ENCODE measurements at regions not wholly inside any gene's neighbourhood (a gene's known extent, or its start where the extent isn't known, plus 50 kb on each side); places are given as distances from the start of the nearest gene placed in this dataset.
"Not testable (repeated sequence)": the region's sequence is repeated elsewhere in the genome, so short reads cannot be mapped to it uniquely, and the experiment has no call there.

DNA sequence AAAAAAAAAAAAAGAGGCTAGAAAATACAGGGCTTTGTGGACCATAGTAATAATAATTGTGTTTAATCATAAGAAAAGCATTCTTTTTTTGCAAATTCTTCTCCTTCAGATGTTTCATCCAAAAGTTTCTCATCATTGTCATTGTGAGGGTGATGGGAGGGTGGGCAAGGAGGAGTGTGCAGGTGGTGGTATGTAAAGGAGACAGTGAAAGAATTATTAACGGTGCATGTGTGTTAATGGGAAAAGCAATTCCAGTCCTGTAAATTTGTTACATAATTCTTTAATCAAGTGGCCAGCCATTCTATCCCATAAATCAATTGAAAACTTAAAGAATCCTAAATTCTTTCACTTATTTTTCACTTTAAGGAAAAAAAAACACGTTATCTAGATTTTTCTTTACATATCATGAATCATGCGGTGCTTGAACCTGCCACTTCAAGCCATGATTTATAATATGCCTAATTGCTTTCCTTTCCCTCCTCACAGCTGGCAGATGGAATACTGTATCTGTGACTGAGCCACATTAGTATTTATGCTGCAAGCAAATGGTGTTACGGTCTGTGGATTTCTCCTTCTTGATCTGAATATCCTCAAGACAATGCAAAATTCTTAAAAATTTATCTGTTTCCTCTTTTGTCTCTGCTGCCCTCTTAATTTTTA, 318.5 kb downstream of the JRKL start:
- DNase-seq = no peak

DNA sequence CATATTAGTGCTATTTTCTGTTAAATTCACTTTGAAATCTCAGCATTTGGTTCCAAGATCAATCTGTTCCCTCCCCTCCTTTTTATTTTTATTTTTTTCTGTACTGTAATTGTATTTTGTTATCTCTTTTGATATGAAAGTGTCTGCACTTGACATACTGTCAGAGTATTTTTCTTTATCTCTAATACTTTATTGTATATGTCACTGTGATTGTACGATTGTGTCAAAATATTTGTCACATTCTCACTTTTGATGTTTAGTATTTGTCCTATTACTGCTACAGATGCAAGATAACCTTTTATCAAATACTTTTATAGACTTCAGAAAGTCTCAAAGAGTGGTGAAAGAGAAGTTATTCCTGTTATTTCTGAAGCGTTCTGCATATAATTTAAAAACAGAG, 323.5 kb downstream of the JRKL start:
- no peak for DNase-seq

DNA sequence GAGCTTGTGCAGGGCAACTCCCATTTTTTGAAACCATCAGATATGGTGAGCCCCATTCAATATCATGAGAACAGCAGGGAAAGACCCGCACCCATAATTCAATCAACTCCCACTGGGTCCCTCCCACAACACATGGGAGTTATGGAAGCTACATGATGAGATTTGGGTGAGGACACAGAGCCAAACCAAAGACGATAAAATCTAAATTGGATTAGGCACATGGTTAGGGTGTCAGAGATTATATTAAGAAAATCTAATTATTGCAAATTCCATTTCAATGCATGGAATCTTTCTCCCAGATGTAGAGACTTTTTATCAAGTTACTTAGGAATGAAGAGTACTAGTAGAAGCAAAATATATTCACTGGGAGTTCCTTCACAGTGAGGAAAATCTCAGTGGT, 324.9 kb downstream of the JRKL start:
- no peak for DNase-seq

DNA sequence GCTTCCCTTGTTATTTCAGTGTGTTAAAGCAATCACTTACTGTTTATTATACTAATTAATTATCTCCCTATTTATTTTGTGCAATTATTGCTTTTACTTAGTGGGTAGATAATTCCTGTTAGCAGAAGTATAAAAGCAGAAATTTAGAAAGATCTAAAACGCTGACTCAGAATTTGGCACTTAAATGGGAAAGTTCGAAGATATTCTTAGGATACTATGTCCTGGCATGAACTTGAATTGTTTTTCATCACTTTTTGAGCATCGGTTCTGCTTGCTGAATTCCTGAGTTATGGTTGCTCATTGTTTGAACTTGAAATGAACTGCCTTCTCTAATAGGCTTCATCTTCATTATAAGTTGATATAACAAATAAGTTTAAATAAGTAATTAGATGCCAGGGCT, 325.4 kb downstream of the JRKL start:
- DNase-seq = no peak

DNA sequence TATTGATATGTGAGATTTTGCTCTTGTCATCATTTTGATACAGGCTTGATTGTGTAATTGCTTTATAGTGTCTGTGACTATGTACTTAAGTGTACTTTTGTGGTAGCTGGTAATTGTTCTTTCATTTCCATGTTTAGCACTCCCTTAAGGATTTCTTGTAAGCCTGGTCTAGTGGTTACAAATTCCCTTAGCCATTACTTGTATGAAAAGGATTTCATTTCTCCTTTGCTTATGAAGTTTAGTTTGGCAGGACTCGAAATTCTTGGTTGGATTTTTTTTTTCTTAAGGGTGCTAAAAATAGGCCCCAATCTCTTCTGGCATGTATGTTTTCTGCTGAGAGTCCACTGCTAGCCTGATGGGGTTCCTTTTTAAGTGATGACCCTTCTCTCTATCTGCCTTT, 346.8 kb downstream of the JRKL start:
- DNase-seq = no peak

DNA sequence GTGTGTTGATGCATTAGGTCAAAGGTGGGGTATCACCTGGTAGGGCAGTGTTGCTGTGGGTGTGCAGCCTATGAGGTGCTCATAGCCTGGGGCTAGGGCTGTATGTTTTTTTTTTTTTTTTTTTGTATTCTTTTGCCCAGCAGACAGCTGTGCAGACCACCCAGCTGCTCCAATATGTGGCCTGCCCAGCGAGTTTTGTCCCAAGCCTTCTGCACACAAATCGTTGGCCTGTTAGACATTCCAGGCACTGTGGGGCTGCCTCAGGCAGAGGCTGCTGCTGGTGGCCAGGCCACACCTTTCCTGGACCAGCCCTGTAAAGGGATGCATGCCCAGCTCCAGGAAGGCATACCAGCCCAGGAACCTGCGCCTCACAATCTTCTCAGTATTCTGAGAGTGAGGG, 348.5 kb downstream of the JRKL start:
- DNase-seq = no peak

DNA sequence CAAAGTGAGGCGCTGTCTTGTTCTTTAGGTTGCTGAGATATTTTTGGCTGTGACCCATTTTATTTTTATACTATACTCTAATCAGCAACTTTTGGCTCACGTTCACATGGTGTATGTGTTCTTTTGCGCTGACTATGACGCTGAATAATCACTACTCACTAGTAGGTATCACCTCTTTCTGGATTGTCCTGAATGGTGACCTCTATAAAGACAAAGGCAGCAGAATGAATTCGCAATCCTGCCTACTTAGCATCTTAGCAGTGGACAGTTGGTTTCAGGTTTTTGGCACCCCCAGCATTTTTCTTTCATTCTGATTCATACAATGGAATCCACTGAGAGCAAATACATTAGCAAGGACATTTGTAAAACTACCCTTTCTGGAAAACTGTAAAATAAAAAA, 351.3 kb downstream of the JRKL start:
- DNase-seq = no peak

DNA sequence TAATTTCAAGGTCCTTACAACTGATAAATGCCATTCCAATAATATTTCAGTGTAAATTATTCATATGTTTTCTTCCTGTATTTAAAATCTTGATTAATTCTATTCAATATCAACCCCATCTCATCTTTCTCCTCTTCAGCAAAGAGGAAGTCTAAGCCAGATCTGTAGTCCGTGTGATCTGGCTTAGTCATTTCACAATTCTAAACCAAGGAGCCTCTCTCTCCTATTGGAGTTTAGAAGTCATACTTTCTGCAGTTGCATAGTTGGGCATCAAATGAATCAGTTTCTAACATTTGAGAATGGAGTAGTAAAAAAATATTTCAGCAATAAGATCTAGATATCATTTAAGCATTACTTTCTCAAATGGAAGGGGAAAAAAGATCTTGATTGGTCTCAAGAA, 354.9 kb downstream of the JRKL start:
- DNase-seq = no peak

DNA sequence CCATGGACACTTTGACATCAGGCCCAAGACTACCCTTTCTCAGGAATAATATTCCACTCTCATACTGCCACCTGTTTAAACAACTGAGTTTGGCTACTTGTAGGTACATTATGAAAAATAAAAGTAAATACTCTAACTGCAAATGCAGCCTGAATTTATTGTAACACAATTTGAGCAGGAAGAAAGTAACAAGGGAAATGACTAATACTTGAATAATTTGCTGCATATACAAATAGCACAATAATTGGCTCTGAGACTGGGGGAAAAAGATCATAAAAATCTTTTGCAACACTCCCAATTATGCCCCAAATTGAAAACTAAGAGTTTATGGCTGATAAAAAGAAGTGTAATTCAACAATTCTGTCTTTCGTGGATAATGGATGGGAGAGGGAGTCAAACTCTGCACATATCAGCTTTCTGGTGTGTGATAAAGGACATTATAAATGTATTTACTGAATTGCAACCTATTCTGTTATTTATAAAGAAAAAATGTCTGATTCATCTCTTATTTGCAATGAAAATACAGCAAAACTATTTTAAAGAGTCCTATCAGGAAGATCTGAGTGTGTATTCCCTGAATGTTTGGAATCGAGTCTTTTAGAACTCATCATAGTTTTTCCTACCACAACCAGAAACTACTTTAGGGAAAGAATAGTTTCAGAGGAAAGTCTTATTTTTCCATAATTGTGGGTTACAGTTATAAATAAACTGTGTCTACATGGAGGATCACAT, 359.0 kb downstream of the JRKL start:
- DNase-seq = no peak

DNA sequence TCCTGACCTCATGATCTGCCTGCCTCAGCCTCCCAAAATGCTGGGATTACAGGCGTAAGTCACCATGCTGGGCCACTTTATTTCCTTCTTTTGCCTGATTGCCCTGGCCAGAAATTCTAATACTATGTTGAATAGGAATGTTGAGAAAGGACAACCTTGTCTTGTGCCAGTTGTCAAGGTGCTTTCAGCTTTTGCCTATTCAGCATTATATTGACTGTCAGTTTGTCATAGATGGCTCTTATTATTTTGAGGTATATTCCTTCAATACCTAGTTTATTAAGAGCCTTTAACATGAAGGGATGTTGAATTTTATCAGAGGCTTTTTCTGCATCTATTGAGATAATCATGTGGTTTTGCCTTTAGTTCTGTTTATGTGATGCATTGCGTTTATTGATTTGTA, 362.0 kb downstream of the JRKL start:
- DNase-seq = not testable (repeated sequence)

DNA sequence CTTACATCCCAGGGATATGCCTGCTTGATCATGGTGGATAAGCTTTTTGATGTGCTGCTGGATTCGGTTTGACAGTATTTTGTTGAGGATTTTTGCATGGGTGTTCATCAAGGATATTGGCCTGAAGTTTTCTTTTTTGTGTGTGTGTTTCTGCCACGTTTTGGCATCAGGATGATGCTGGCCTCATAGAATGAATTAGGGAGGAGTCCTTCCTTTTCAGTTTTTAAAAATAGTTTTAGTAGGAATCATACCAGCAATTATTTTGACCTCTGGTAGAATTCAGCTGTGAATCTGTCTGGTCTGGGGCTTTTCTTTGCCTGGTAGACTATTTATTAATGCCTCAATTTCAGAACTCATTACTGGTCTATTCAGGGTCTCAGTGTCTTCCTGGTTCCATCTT, 362.4 kb downstream of the JRKL start:
- no peak for DNase-seq

DNA sequence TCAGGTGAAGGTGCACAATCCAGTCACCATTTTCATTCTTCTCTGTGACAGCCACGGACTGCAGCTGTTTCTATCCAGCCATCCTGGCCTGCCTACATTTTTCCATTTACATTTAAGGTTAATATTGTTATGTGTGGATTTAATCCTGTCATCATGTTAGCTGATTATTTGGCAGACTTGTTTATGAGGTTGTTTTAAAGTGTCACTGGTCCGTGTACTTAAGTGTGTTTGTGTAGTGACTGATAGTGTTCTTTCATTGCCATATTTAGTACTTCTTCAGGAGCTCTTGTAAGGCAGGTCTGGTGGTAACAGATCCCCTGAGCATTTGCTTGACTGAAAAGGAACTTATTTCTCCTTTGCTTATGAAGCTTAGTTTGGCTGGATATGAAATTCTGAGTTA, 364.2 kb downstream of the JRKL start:
- no peak for DNase-seq

DNA sequence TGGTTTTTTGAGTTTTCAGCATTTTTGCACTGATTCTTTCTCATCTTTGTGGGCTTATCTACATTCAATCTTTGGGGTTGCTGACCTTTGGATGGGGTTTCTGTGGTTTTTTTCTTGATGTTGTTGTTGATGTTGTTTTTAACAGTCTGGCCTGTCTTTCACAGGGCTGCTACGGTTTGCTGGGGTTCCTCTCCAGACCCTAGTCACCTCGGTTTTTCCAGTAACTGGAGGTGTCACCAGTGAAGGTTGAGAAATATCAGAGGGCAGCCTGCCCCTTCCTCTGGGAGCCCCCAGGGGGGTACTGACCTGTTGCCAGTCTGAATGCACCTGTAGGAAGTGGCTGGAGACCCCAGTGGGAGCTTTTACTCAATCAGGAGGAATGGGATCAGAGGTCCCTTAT, 365.4 kb downstream of the JRKL start:
- DNase-seq = no peak

DNA sequence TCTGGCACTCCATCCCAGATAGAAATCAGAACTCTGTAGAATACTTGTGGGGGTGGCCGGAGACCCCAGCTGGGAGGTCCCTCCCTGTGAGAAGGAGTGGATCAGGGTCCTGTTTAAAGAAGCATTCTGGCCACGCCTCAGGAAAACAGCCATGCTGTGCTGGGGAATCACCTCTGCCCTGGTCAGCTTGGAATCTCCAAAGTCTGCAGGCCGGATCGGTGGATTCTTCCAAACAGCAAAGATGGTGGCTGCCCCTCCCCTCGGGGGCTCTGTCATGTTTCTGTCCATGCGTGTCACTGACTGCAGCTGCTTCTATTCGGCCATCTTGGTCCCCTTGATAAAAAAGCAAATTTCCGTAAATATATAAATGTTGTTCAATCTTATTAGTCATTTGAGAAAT, 365.9 kb downstream of the JRKL start:
- no peak for DNase-seq

DNA sequence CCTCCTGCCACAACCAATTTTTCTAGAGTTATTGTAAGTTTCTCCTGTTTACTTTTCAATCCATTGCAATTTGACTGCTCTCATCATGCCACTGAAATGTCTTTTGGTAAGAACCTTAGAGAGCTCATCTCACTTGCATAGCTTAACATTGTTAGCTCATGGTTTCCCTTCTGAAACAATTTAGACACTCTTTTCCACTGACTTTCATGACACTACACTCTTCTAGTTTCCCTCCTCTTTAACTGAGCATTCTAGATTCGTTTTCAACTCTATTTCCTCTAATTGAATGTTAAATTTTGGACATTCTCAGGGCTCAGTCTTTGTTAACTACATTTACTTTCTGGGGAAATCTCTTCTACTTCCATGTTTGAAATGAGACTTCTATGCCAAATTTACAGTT, 369.1 kb downstream of the JRKL start:
- DNase-seq = no peak

DNA sequence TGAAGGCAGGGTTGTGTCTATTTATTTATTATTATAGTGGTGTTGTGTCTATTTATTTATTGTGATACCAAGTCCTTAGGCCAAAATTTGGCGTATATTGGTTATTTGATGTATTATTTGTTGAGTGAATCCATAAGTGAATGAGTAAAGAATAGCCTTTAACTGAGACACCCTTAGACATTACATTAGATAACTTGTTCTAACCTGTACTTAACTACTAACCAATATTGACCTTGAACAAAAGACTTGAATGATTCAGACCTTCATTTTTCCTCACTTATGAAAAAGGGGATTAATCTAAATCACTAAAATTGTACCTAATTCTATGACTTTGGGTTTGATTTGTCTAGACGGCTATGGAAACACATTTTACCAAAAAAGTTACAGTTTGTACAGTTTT, 370.5 kb downstream of the JRKL start:
- no peak for DNase-seq

DNA sequence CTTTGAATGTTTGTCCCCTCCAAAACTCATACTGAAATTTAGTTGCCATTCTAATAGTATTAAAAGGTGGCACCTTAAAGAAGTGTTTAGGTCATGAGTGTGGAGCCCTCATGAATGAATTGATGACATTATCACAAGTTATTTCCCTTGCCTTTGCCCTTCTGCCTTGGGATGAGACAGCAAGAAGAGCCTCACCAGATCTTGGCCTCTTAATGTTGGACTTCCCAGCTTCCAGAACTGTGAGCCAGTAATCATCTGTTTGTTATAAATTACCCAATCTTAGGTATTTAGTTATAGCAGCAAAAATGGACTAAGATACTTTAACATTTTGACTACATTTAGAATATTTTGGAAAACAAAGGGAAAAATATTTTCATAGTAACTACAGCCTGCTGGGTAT, 371.0 kb downstream of the JRKL start:
- no peak for DNase-seq

DNA sequence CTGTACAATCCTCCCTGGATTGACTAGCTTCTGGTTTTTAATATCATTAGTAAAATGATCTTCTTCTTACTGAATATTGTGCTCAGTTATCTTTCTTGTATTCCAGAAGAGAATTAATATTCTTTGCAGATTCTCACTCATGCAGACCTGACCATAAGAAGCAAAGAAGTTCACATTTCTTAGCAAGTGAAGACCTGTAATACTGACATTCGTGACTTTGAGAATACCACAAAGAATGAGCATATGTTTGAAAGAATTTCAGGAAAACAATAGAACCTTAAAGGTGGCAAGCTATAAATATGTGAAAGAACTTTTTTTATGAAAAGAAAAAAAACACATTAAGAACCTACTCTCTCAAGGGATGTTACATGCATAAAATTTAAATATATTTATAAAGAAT, 371.6 kb downstream of the JRKL start:
- DNase-seq = no peak

DNA sequence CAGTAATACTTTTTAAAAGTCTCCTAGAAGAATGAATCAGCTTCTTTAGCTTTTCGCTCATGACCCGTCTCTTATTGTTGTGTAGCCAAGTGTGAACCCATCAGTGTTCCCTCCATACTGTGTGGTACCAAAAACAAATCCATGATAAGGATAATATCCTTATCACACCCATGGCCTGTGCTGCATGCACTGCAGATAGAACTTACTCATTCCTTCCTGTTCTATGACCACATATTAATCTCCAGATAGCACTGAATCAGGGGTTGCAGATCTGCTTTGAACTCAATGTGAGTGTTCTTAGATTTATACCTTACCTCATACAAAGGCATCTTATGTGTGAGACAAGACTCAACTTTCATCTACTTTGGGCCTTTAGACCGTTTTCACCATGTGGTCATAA, 373.4 kb downstream of the JRKL start:
- no peak for DNase-seq

DNA sequence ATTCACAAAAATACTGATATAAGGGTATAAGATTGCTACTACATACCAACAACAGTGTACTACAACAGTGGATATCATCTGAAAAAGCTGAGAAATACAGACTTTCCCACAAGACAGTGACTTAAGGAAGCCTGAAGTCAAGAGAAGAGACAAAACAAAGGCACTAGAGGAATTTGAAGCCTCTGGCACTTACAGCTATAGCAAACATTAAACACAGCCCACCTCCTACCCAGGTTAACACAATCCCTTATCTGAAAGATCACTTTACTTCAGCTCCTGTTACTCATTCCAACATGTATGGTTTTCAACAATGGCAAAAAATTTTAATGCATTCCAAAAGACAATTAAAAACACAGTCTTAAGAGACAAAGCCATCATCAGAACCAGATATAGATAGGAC, 388.5 kb downstream of the JRKL start:
- DNase-seq = no peak

DNA sequence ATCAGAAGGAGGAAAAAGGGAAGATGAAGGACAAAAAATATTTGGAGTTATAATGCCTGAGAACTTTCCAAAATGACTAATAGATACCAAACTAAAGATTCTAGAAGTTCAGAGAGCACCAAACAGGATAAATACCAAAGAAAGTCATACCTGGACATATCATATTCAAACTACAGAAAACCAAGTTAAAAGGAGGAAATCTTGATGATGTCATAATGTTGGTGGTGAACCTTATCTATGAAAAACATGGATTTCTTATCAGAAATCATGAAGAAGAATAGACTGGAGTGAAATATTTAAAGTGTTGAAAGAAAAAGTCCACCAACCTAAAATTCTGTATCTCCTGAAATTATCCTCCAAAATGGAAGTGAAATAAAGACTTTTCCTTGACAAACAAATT, 389.2 kb downstream of the JRKL start:
- no peak for DNase-seq

DNA sequence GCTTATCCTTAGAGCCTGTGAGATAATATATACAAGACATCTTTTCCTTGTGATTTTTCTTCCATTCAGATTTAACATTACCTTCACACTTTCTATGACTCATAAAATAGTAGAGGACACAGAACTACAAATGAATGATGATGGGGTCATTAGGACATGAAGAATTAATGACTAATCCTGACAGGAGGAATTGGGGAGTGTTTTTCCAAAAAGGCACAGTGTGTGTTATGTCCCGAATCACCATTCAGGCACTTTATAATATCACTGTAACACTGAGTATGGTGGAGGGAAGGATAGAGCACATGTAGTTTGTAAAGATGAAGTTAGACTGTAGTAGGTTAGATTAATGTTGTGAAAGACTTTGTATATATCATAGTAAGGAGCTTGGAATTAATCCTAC, 391.3 kb downstream of the JRKL start:
- no peak for DNase-seq

DNA sequence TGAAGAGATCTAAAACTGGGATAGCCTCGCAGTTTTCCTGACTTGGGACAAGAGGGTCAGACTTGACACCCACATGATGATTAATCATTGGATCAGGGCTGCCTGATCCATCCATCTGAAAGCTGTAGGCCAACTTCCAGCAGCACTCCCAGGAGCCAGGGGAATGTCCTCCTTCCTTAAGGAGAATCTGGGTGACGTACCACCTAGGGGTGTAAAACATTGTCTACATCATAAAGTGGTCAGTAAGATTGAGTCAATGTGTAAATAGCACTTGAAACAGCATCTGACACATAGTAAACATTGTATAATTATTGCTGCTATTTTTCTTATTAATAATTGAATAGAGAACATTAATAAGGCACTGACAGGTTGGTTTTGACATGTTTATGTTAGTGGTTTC, 392.8 kb downstream of the JRKL start:
- DNase-seq = no peak

DNA sequence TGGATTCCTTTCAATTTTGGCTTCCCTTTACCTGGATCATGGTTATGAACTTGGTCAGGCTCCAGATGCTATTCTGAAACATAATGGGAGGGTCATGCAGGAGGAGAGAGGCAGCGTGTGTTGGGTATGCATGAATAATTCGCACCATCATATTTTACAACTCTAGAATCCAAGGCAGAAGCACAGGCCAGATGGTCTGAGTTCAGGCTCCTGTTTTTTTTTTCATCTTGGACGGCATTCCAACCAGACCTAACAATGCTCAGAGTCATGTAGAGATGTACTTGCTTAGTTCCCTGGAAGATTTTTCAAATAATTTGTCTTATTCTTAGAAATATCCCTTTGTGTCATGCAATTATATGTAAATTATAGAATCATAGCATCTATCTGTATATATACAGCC, 393.5 kb downstream of the JRKL start:
- no peak for DNase-seq

DNA sequence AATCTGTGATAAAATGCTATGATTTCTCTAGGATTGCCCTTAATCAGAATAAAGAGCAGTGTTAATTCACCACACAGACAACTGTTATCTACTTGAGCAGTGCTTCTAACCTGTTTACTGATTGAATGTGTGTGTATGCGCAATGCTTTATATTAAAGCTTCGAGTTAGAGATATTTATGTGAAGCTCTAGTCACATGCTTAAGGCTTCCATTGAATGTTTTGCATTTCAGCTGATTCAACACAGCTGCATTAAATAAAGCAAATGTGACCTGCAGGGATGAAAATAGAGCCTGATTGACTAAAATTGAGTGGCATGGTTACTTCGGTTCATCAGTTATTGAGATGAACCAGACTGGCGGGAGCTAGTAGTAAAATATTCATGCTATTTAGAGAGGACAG, 395.3 kb downstream of the JRKL start:
- no peak for DNase-seq

All from CD4-positive, alpha-beta T cell treated with Interleukin-4 for 4 hours (primary cell).